DMS153 treated with DMSO at 0.1 percent for 48 hours (cell line): ENCODE measurements at regions not wholly inside any gene's neighbourhood (a gene's known extent, or its start where the extent isn't known, plus 50 kb on each side); places are given as distances from the start of the nearest gene placed in this dataset.
"Not testable (repeated sequence)": the region's sequence is repeated elsewhere in the genome, so short reads cannot be mapped to it uniquely, and the experiment has no call there.

Source experiments
- DNase-seq: peaks from one replicate; lab custom pipeline; 2025; ENCODE audit not compliant: unreplicated experiment; lab: John Stamatoyannopoulos, UW

GRCh38 chr10:29797616-29798015, 162.8 kb upstream of the SVIL start:
- no peak for DNase-seq

DNA sequence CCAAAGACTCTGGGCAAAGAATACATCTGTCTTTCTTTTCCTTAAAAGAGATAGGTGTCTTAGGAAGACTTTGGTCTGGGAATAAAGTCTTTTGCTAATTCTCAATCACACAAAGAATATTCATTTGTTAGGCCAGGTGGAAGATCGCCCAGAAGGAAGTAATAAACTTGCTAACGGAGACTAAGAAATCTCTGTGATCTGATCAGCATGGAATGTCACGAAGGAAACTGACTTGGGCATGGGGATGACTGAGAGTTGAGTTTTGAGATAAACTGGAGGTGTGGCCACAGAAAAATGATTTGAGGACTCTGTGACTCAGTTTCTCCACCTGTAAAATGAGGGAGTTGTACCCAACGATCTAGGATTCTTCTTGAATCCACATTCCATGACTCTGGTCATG, 161.1 kb upstream of the SVIL start:
- no peak for DNase-seq

GRCh38 chr10:29794776-29795611, 160.2 kb upstream of the SVIL start:
- DNase-seq, result no peak

DNA sequence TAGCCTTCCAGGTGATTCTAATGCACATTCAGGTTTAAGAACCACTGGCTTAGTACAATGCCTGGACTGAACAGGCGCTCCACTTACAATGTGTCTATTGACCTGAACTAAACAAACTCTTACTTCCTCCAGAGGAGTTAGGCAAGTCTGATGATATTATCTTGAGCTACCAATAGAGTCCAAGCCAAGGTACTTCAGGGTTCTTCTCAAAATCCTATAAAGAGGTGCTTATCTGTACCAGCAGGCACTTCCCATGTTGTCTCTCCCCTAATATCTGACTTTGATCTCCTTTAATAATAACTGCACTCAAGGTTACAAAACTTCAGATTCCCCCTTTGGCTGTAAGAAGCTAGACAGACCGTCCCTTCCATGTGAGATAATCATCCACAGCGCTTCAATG, 157.0 kb upstream of the SVIL start:
- DNase-seq, result no peak

DNA sequence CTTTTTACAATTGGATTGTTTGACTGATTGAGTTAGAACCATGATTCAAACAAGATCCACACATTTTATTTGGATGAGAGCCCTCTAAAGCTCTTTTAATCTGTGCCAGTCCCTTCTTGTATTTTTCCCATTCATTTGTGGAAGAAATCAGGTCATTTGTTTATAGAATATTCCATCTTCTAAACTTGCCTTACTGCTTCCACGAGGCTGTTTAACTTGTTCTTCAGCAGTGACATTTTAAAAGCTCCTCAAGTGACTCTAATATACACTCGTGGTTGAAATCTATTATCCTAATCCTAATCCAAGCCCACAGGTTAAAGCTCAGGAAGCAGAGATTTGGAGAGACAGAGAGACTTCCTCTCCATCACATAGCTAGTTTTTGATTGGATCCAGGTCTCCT, 155.4 kb upstream of the SVIL start:
- no peak for DNase-seq

GRCh38 chr10:29788113-29788512, 153.3 kb upstream of the SVIL start:
- DNase-seq, result no peak

GRCh38 chr10:29785701-29786100, 150.9 kb upstream of the SVIL start:
- DNase-seq, result no peak

DNA sequence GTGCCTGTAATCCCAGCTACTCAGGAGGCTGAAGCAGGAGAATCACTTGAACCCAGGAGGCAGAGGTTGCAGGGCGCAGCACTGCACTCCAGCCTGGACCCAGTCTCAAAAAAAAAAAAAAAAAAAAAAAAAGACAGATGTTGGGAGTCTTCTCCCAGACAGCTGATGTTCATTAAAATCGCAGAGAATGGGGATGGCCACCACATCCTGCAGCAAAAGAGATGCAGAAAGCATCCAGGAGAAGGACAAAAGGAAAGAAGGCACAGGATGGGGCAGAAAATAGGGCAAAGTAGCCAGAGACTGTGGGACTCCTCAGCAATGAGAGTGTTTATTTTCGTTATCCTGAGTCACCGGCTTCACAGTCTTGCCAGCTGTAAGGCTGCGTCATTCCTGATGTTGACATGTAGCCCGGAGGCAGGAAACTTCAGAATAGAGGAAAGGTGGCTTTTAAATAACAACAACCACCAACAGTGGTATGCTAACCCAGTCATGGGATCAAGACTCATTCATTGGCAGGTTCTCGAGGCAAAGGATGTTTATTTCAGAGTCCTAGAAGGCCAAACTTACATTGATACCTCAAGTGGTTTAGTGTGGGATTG, 149.5 kb upstream of the SVIL start:
- no peak for DNase-seq

GRCh38 chr10:29783201-29783947, 148.6 kb upstream of the SVIL start:
- DNase-seq, result no peak

DNA sequence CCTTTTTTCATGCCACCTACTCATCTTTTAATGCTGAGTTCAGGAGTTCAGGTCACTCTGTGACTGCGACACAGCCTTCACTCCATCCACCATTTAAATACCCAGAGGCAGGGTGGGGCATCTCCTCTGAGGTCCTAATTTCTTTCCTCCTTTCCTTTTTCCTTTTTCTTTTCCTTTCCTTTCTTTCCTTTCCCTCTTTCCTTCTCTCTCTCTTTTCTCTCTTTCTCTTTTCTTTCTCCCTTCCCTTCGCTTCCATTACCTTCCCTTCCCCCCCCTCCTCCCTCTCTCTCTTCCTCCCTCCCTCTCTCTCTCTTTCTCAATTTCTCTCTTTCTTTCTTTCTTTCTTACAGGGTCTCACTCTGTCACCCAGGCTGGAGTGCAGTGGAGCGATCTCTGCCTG, 145.9 kb upstream of the SVIL start:
- no peak for DNase-seq

DNA sequence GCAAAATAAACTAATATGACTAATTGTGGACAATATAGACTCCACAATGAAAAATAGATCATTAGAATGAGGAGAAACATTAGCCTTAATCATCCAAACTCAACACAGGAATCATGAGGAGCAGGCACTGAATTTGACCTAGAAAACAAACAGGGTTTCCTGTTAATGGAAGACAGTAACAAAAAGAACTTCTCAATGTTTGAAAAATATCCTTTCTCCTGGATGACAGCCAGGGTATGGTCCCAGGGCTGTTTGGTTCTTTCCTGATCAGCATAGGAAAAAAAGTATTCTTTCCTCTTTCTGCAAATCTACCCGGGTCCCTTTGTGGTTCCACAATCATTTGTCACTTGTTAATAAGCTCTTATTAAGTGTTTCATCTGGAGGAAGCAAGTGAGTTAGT, 145.3 kb upstream of the SVIL start:
- no peak for DNase-seq

DNA sequence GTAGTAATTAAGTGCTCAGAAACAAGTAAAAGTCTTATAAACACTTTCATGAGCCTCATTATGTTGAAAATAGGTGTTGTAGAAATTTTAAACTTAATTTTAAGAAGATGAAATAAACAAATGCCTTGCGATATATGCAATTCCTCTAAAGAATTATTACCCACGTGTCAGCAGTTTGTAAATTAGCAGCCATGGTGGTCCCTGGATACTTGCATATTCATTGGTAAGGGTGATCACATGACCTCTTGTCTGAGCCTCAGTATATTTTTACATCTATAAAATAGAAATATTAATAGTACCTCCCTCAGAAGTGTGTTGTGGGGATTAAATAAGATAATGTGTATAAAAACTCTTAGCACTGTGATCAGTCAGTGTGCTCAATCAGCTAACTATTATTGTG, 141.5 kb upstream of the SVIL start:
- no peak for DNase-seq

DNA sequence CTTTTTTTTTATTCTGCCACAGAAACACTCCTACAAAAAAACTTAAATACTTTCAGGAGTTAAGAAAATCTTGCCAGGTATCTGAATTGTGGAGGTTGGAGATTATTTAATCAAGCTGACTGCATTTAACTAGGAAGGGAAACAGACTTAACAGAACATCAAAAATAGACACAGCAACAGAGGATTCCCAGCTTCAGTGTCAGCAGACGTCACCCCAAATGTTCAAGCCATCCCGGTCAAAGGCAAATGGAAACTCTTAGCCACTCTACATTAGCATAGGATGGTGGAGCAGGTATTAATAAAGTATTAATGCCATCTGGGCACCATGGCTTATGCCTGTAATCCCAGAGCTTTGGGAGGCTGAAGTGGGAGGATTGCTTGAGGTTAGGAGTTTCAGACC, 139.7 kb upstream of the SVIL start:
- DNase-seq, result no peak

DNA sequence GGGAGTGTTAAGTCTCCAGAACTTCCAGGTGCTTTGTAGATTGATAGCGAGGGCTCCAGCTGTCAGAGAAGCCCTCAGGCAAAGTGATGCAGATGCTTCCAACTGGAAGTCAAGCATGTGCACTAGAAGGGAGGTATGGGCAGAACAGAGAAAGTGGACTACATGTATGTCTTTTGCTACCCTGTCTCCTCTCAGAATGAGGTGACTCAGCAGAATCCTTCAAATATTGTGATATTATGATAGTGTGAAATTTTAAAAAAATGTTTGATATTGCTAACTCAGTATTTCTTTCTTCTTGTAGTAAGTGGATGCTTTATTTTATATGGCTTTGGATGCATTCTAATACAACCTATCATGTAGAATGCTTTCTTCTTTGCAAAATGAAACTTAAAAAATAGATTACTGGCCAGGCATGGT, 138.9 kb upstream of the SVIL start:
- DNase-seq, result no peak

DNA sequence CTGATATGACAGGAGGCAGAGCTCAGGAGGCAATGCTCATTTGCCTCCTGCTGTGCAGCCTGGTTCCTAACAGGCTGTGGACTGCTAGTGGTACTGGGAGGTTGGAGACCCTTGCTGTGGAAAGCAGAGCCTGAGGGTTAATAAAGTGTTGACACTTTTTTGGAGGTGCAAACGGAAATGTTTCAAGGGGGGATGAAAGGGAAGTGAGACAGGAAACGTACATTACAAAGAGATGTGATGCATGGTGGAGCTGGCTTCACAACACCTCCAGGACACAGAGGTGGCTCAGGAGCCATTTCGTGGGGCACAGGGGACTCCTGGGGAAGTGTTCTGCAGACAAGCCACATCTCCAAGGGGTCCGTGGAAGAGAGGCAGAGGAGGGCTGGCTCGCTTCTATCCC, 137.6 kb upstream of the SVIL start:
- no peak for DNase-seq

GRCh38 chr10:29771376-29771775, 136.6 kb upstream of the SVIL start:
- DNase-seq, result no peak

DNA sequence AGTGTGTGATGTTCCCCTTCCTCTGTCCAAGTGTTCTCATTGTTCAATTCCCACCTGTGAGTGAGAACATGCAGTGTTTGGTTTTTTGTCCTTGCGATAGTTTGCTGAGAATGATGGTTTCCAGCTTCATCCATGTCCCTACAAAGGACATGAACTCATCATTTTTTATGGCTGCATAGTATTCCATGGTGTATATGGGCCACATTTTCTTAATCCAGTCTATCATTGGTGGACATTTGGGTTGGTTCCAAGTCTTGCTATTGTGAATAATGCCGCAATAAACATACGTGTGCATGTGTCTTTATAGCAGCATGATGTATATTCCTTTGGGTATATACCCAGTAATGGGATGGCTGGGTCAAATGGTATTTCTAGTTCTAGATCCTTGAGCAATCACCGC, 134.5 kb upstream of the SVIL start:
- DNase-seq, result not testable (repeated sequence)

- no peak for DNase-seq
Observed at GRCh38 chr10:29767968-29768367, 133.2 kb upstream of the SVIL start.

DNA sequence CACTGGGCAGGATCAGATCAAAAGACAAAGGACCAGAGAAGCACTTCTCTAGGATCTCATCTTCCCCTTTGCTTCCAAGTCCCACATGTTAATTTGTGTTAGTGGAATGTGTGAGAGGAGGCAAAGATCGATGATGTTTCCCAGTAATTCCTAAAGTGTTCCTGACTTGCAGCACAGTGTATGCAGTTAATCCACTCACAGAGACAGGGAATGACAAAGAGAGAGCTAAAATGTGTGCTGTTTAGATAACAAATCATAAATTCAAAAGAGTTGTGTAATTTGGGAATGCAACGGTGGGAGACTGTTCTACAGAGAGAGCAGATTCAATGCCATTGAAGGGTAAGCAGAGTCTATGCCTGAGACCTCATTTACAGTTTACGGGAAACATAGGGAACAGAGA, 132.0 kb upstream of the SVIL start:
- no peak for DNase-seq

GRCh38 chr10:29765330-29765729, 130.6 kb upstream of the SVIL start:
- no peak for DNase-seq

GRCh38 chr10:29763396-29763795, 128.6 kb upstream of the SVIL start:
- no peak for DNase-seq

DNA sequence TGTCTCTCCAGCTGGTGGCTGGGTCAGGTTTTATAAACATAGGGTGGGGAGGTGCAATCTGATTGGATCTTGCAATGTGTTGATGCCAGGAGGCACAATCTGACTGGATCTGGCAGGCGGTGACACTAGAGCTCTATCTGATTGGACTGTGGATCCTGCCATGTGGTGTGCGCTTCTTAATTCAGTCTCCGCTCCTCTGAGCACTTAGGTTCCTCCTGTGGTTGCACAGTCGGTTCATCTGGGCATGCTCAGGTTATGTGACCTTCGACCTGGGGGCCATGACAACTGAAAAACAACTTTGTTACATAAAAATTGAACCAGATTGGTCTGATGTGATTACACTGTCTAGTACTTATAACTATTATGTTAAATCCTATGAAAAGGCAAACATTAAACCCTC, 127.1 kb upstream of the SVIL start:
- DNase-seq, result no peak
